GM12873 (cell line): ENCODE measurements at regions not wholly inside any gene's neighbourhood (a gene's known extent, or its start where the extent isn't known, plus 50 kb on each side); places are given as distances from the start of the nearest gene placed in this dataset.

ENCODE experiments used
- TF ChIP-seq, protein P1 (sequence below): IDR thresholded peaks from 2 replicates; pipeline ENCODE4 v1.5.1; 2012; ENCODE audit warnings: low read depth, mild to moderate bottlenecking, moderate library complexity, low read length, control low read depth; ENCODE audit not compliant: insufficient read depth; ENCODE audit errors: missing control alignments

DNA sequence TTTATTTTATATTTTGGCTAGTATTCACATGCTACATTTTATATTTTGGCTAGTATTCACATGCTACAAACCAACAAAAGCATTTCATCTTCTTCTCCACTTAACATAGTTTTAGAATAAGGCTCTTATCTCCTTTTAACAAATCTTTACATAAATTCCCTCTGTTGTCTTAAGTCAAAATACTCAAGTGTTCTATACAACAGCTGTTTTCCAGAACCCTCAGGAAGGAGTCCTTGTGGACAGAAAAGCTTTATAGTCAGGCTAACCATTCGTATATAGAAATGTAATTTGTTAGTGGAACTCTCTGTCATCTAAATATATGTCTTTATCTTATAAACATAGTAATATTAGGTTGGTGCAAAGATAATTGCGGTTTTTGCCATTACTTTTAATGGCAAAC lies 191.0 kb upstream of the FLRT2 start:
- TF ChIP-seq, protein P1, sequence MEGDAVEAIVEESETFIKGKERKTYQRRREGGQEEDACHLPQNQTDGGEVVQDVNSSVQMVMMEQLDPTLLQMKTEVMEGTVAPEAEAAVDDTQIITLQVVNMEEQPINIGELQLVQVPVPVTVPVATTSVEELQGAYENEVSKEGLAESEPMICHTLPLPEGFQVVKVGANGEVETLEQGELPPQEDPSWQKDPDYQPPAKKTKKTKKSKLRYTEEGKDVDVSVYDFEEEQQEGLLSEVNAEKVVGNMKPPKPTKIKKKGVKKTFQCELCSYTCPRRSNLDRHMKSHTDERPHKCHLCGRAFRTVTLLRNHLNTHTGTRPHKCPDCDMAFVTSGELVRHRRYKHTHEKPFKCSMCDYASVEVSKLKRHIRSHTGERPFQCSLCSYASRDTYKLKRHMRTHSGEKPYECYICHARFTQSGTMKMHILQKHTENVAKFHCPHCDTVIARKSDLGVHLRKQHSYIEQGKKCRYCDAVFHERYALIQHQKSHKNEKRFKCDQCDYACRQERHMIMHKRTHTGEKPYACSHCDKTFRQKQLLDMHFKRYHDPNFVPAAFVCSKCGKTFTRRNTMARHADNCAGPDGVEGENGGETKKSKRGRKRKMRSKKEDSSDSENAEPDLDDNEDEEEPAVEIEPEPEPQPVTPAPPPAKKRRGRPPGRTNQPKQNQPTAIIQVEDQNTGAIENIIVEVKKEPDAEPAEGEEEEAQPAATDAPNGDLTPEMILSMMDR: no peak

DNA sequence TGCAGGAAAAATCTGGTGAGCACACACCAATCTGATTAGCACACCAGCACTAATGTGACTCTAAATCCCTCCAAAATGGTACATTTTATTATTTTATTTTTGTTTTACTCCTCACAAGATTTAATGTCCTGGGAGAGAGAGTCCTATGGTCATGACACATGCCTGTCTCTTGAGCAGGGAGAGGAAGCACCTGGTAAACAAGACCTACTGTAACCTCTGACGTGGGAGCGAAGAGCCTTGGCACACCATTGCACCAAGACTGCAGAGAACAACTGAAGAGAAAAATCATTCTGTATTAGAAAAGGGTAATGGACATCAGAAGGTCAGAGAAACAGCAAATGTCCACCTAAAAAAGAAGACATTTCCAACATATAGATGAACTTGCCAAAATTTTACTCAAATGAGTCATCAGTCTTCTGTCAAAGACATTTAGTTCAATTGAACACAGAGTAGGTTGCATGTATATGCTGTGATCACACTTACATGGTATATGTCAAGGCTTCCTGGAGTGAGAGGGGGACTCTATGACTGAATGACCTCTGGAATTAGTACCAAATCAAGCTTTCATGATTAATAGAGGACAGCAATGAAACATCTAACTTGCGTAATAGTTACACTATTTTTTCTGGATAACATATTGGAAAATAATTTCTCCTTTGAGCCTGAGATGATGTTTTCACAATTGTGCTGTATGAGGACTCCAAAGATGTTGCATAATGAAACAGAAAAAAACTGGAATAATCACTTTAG lies 186.9 kb upstream of the FLRT2 start:
- TF ChIP-seq, protein P1: no peak

DNA sequence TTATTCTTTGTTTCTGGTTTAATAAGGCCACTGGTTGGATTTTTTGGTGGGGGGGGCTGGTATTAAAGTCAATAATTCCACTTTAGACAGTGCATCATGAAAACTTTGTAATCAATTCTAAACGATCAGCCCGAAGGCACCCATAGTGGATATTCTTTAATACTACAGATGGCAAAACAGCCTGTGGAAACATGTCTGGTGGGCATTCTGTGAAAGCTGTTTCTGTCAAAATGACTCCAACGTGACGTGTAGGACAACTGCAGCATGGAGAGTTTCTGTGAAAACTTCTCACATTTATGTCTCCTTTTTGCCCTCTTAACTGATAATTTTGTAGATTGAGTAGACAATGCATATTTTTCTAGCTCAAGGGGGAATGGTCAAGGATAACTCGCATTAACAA lies 185.8 kb upstream of the FLRT2 start:
- TF ChIP-seq, protein P1: no peak

- TF ChIP-seq, protein P1: no peak
Measured at GRCh38 chr14:85344847-85345570, 184.9 kb upstream of the FLRT2 start.

DNA sequence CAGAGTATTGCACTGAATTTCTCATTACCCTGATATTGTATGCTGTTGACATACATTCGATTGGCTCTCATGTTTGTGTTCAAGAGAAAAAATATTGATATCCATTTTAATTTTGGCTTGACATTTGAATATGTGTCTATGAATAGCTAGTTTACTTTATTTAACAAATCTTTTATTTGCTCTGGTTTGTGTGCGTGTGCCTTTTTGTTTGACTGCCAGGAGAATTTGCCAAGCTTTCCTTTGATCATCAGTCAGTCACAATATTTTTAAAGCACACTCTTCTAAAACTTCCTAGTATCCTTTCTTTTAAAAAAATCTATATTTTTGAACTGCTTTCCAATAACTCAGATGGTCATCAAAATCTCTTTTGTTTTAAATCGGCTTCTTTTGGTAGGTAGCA lies 179.3 kb upstream of the FLRT2 start:
- TF ChIP-seq, protein P1: no peak

- TF ChIP-seq, protein P1: no peak
Measured at GRCh38 chr14:85357120-85357519, 172.8 kb upstream of the FLRT2 start.

DNA sequence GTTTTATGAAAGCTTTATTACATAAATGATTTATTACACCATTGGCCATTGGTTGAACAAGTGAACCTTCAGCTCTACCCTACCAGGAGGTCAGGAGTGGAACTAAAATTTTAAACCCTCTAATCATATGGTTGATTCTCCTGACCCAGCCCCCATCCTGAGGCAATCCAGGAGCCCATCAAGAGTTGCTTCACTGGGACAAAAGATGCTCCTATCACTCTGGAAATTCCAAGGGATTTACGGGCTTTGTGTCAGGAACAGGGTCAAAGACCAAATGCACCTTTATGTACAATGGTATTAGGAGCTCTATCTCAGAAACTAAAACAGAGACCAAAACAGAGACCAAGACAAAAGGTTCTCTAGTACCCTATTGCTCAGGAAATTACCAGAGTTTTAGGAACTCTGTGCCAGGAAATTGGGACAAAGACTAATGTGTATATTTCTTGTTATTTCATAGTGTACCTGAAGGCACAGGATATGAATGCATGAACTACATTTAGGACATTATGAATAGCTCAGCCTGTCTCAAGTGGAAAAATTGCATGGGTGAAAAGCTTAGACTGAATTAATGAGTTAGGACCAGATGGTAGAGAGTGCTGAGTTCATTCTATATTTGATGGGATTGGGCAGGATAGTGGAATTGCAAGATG lies 171.7 kb upstream of the FLRT2 start:
- TF ChIP-seq, protein P1: no peak
